Smooth muscle cell (in vitro differentiated cells): ENCODE measurements at regions not wholly inside any gene's neighbourhood (a gene's known extent, or its start where the extent isn't known, plus 50 kb on each side); places are given as distances from the start of the nearest gene placed in this dataset.

ENCODE experiments used
- DNase-seq: peaks from one replicate; lab custom pipeline; 2025; ENCODE audit not compliant: unreplicated experiment; lab: John Stamatoyannopoulos, UW
- H2AFZ ChIP-seq: fragments of 200-600 bp; sonication (generic); 2 replicates; pipeline ENCODE4 v1.6.0; 2016; ENCODE audit warnings: antibody characterized with exemption, low read depth, mild to moderate bottlenecking
- H3F3A ChIP-seq: fragments of 200-600 bp; sonication (generic); 2 replicates; pipeline ENCODE4 v1.6.0; 2017; ENCODE audit warnings: antibody characterized with exemption, low read depth
- H3K27ac ChIP-seq: fragments of 200-600 bp; sonication (generic); 2 replicates; pipeline ENCODE4 v1.5.1; 2016; ENCODE audit warnings: low read depth, mild to moderate bottlenecking
- H3K27me3 ChIP-seq: fragments of 200-600 bp; sonication (generic); 2 replicates; pipeline ENCODE4 v1.6.1; 2016; ENCODE audit warnings: low read depth, mild to moderate bottlenecking
- H3K36me3 ChIP-seq: fragments of 200-600 bp; sonication (generic); 2 replicates; pipeline ENCODE4 v1.5.1; 2016; ENCODE audit warnings: low read depth
- H3K4me1 ChIP-seq: fragments of 200-600 bp; sonication (generic); 2 replicates; pipeline ENCODE4 v1.5.1; 2016; ENCODE audit warnings: low read depth
- H3K4me2 ChIP-seq: fragments of 200-600 bp; sonication (generic); 2 replicates; pipeline ENCODE4 v1.6.0; 2016; ENCODE audit warnings: mild to moderate bottlenecking
- H3K4me3 ChIP-seq: fragments of 200-600 bp; sonication (generic); 2 replicates; pipeline ENCODE4 v1.5.1; 2016; ENCODE audit warnings: mild to moderate bottlenecking
- H3K79me2 ChIP-seq: fragments of 200-600 bp; sonication (generic); 2 replicates; pipeline ENCODE4 v1.6.0; 2016; ENCODE audit warnings: low read depth, mild to moderate bottlenecking
- H3K9ac ChIP-seq: fragments of 200-600 bp; sonication (generic); 2 replicates; pipeline ENCODE4 v1.6.0; 2016; ENCODE audit warnings: low read depth
- H3K9me3 ChIP-seq: fragments of 200-600 bp; sonication (generic); replicated peaks from 2 replicates; pipeline ENCODE4 v1.5.1; 2016; ENCODE audit warnings: low read depth
- H4K20me1 ChIP-seq: fragments of 200-600 bp; sonication (generic); 2 replicates; pipeline ENCODE4 v1.6.0; 2016; ENCODE audit warnings: low read depth
- CTCF ChIP-seq: fragments of 200-600 bp; sonication (generic); IDR thresholded peaks from 2 replicates; pipeline ENCODE4 v1.5.1; 2017; ENCODE audit warnings: borderline replicate concordance, mild to moderate bottlenecking, antibody characterized with exemption; ENCODE audit not compliant: insufficient read depth, poor library complexity, severe bottlenecking
- WGBS: methylation state at CpG from one replicate; pipeline ENCODE4 v1.1.7; 2016; ENCODE audit warnings: low lambda C conversion rate; 5-methylcytosine and 5-hydroxymethylcytosine counted together

- Histone ChIP-seq H4K20me1 (no peaks in the 10 kb centered on the region), H3K27me3 (no peaks in the 10 kb centered on the region), H3K27ac (no peak overlapping the region), H3K79me2 (no peaks in the 10 kb centered on the region), H3K36me3 (no peaks in the 10 kb centered on the region), H3K4me1 (no peaks in the 10 kb centered on the region), H3K9ac (no peak overlapping the region), H3K9me3 (no peaks in the 10 kb centered on the region), H3K4me3 (no peak overlapping the region), H3F3A (peaks cover 7% of the 10 kb centered on the region), H2AFZ (no peak overlapping the region), H3K4me2 (no peak overlapping the region)
- no peak for DNase-seq
- WGBS: 95% methylated on average over 3 of the region's 3 CpGs
- TF ChIP-seq CTCF: no peak
Observed at GRCh38 chr2:220850116-220850515, 722.0 kb downstream of the EPHA4 start.

- no peak for DNase-seq
- Histone ChIP-seq H3K9ac (no peak overlapping the region), H3K27me3 (no peaks in the 10 kb centered on the region)
Observed at GRCh38 chr2:220855296-220855695, 716.8 kb downstream of the EPHA4 start.

GRCh38 chr2:220856486-220856885 lies 715.6 kb downstream of the EPHA4 start:
- Histone ChIP-seq H3K9me3 (no peaks in the 10 kb centered on the region), H3K27me3 (no peaks in the 10 kb centered on the region), H3K4me1 (no peaks in the 10 kb centered on the region), H3K4me3 (no peak overlapping the region), H3K9ac (no peak overlapping the region), H3K27ac (no peak overlapping the region), H3K79me2 (no peaks in the 10 kb centered on the region), H3F3A (no peaks in the 10 kb centered on the region), H3K36me3 (no peaks in the 10 kb centered on the region), H4K20me1 (no peaks in the 10 kb centered on the region), H3K4me2 (no peak overlapping the region), H2AFZ (no peak overlapping the region)
- 78% methylated on average over 2 of the region's 2 CpGs for WGBS
- no peak for TF ChIP-seq CTCF
- DNase-seq: no peak

More at GRCh38 chr2:220855296-220855695, 716.8 kb downstream of the EPHA4 start:
- Histone ChIP-seq H3F3A (no peaks in the 10 kb centered on the region), H3K4me1 (no peaks in the 10 kb centered on the region), H3K36me3 (no peaks in the 10 kb centered on the region), H3K9me3 (no peaks in the 10 kb centered on the region), H3K79me2 (no peaks in the 10 kb centered on the region), H3K4me3 (no peak overlapping the region), H2AFZ (no peak overlapping the region), H4K20me1 (no peaks in the 10 kb centered on the region), H3K4me2 (no peak overlapping the region), H3K27ac (peak overlapping the region; percentile 70)
- 37% methylated on average over 2 of the region's 2 CpGs for WGBS
- no peak for TF ChIP-seq CTCF

- Histone ChIP-seq H3K27me3 (no peaks in the 10 kb centered on the region), H3K4me3 (no peak overlapping the region), H2AFZ (no peak overlapping the region), H3K4me2 (no peak overlapping the region), H3K9me3 (no peaks in the 10 kb centered on the region), H3K27ac (no peak overlapping the region), H3K4me1 (no peaks in the 10 kb centered on the region), H3K36me3 (no peaks in the 10 kb centered on the region), H3F3A (no peaks in the 10 kb centered on the region), H3K9ac (no peak overlapping the region), H4K20me1 (no peaks in the 10 kb centered on the region), H3K79me2 (no peaks in the 10 kb centered on the region)
- TF ChIP-seq CTCF: no peak
- WGBS: 82% methylated on average over 1 of the region's 1 CpG
- DNase-seq: no peak
Observed at GRCh38 chr2:220857368-220857767, 714.7 kb downstream of the EPHA4 start.
